ENCODE measurements at regions not wholly inside any gene's neighbourhood (a gene's known extent, or its start where the extent isn't known, plus 50 kb on each side); places are given as distances from the start of the nearest gene placed in this dataset.

- Mint-ChIP-seq H3K27me3 (peaks cover 2% of the 10 kb centered on the region), H3K4me3 (no peak overlapping the region), H3K4me1 (no peaks in the 10 kb centered on the region), H3K36me3 (ENCODE audit: low read depth) (no peaks in the 10 kb centered on the region), H3K27ac (no peak overlapping the region), H3K9me3 (peaks cover 2% of the 10 kb centered on the region)
- ChIA-PET CTCF (no interaction called here), POLR2A (no interaction called here)
- DNase-seq, result no peak
These were observed 471.5 kb downstream of the TSHZ3 start for GRCh38 chr19:30877661-30878113.

- no peaks in the 10 kb centered on the region for H3K36me3 Mint-ChIP-seq (ENCODE audit: low read depth)
- ChIA-PET CTCF (no interaction called here), POLR2A (no interaction called here)
- H3K4me3 Mint-ChIP-seq, result no peak overlapping the region
- no peak overlapping the region for H3K27ac Mint-ChIP-seq
- H3K4me1 Mint-ChIP-seq, result no peaks in the 10 kb centered on the region
- peaks cover 2% of the 10 kb centered on the region for H3K27me3 Mint-ChIP-seq
- DNase-seq, result no peak
- H3K9me3 Mint-ChIP-seq, result no peaks in the 10 kb centered on the region
These were observed 475.5 kb downstream of the TSHZ3 start for GRCh38 chr19:30873691-30874090.

- POLR2A ChIA-PET, result no interaction called here
- H3K4me3 Mint-ChIP-seq, result no peak overlapping the region
- DNase-seq, result no peak
- H3K4me1 Mint-ChIP-seq, result no peaks in the 10 kb centered on the region
- H3K27me3 Mint-ChIP-seq, result peaks cover 2% of the 10 kb centered on the region
- no peak overlapping the region for H3K27ac Mint-ChIP-seq
- no peaks in the 10 kb centered on the region for H3K9me3 Mint-ChIP-seq
- CTCF ChIA-PET, result no interaction called here
- no peaks in the 10 kb centered on the region for H3K36me3 Mint-ChIP-seq (ENCODE audit: low read depth)
These were observed 476.2 kb downstream of the TSHZ3 start for GRCh38 chr19:30873003-30873402.

- Mint-ChIP-seq H3K9me3 (no peaks in the 10 kb centered on the region), H3K36me3 (ENCODE audit: low read depth) (no peaks in the 10 kb centered on the region), H3K4me3 (no peak overlapping the region), H3K27ac (no peak overlapping the region), H3K27me3 (peaks cover 2% of the 10 kb centered on the region), H3K4me1 (no peaks in the 10 kb centered on the region)
- DNase-seq, result no peak
- ChIA-PET POLR2A (no interaction called here), CTCF (no interaction called here)
These were observed 477.3 kb downstream of the TSHZ3 start for GRCh38 chr19:30871979-30872378.

- CTCF ChIA-PET, result no interaction called here
These were observed 478.4 kb downstream of the TSHZ3 start for GRCh38 chr19:30870876-30871275.

GRCh38 chr19:30865511-30865910 lies 483.7 kb downstream of the TSHZ3 start:
- no peaks in the 10 kb centered on the region for H3K27me3 Mint-ChIP-seq
- H3K36me3 Mint-ChIP-seq (ENCODE audit: low read depth), result no peaks in the 10 kb centered on the region
- H3K27ac Mint-ChIP-seq, result no peak overlapping the region
- no peak overlapping the region for H3K4me3 Mint-ChIP-seq
- CTCF ChIA-PET, result no interaction called here
- POLR2A ChIA-PET, result no interaction called here
- no peak for DNase-seq
- H3K4me1 Mint-ChIP-seq, result no peaks in the 10 kb centered on the region
- peaks cover 2% of the 10 kb centered on the region for H3K9me3 Mint-ChIP-seq

More at GRCh38 chr19:30870876-30871275, 478.4 kb downstream of the TSHZ3 start:
- Mint-ChIP-seq H3K9me3 (no peaks in the 10 kb centered on the region), H3K27ac (no peak overlapping the region), H3K4me1 (no peaks in the 10 kb centered on the region), H3K27me3 (no peaks in the 10 kb centered on the region), H3K36me3 (ENCODE audit: low read depth) (no peaks in the 10 kb centered on the region), H3K4me3 (no peak overlapping the region)
- no peak for DNase-seq
- POLR2A ChIA-PET, result no interaction called here

GRCh38 chr19:30864391-30865215 lies 484.6 kb downstream of the TSHZ3 start:
- Mint-ChIP-seq H3K4me1 (no peaks in the 10 kb centered on the region), H3K36me3 (ENCODE audit: low read depth) (no peaks in the 10 kb centered on the region)
- CTCF ChIA-PET, result no interaction called here

GRCh38 chr19:30862876-30863275 lies 486.4 kb downstream of the TSHZ3 start:
- DNase-seq, result no peak
- Mint-ChIP-seq H3K4me3 (no peak overlapping the region), H3K36me3 (ENCODE audit: low read depth) (no peaks in the 10 kb centered on the region), H3K27me3 (no peaks in the 10 kb centered on the region), H3K4me1 (no peaks in the 10 kb centered on the region), H3K27ac (no peak overlapping the region), H3K9me3 (peaks cover 2% of the 10 kb centered on the region)
- ChIA-PET POLR2A (no interaction called here), CTCF (no interaction called here)

More at GRCh38 chr19:30864391-30865215, 484.6 kb downstream of the TSHZ3 start:
- Mint-ChIP-seq H3K27ac (no peak overlapping the region), H3K9me3 (peaks cover 2% of the 10 kb centered on the region), H3K4me3 (no peak overlapping the region), H3K27me3 (no peaks in the 10 kb centered on the region)
- no peak for DNase-seq
- POLR2A ChIA-PET, result no interaction called here

- CTCF ChIA-PET, result no interaction called here
- no peak overlapping the region for H3K4me3 Mint-ChIP-seq
- no peaks in the 10 kb centered on the region for H3K4me1 Mint-ChIP-seq
- POLR2A ChIA-PET, result no interaction called here
- H3K27me3 Mint-ChIP-seq, result no peaks in the 10 kb centered on the region
- H3K27ac Mint-ChIP-seq, result no peak overlapping the region
- H3K9me3 Mint-ChIP-seq, result peaks cover 2% of the 10 kb centered on the region
- no peaks in the 10 kb centered on the region for H3K36me3 Mint-ChIP-seq (ENCODE audit: low read depth)
- no peak for DNase-seq
These were observed 487.3 kb downstream of the TSHZ3 start for GRCh38 chr19:30861919-30862318.

- Mint-ChIP-seq H3K4me3 (no peak overlapping the region), H3K4me1 (no peaks in the 10 kb centered on the region), H3K36me3 (ENCODE audit: low read depth) (no peaks in the 10 kb centered on the region), H3K27me3 (no peaks in the 10 kb centered on the region), H3K9me3 (peaks cover 2% of the 10 kb centered on the region), H3K27ac (no peak overlapping the region)
- CTCF ChIA-PET, result no interaction called here
- DNase-seq, result no peak
- POLR2A ChIA-PET, result no interaction called here
These were observed 485.8 kb downstream of the ZNF536 start for GRCh38 chr19:30857966-30858490.

GRCh38 chr19:30857388-30857787 lies 485.2 kb downstream of the ZNF536 start:
- no peak for DNase-seq
- H3K4me1 Mint-ChIP-seq, result no peaks in the 10 kb centered on the region
- H3K36me3 Mint-ChIP-seq (ENCODE audit: low read depth), result no peaks in the 10 kb centered on the region
- ChIA-PET CTCF (no interaction called here), POLR2A (no interaction called here)
- no peak overlapping the region for H3K4me3 Mint-ChIP-seq
- H3K27ac Mint-ChIP-seq, result no peak overlapping the region
- H3K27me3 Mint-ChIP-seq, result no peaks in the 10 kb centered on the region
- H3K9me3 Mint-ChIP-seq, result peaks cover 2% of the 10 kb centered on the region

GRCh38 chr19:30856786-30857185 lies 484.6 kb downstream of the ZNF536 start:
- no peaks in the 10 kb centered on the region for H3K4me1 Mint-ChIP-seq
- peaks cover 2% of the 10 kb centered on the region for H3K9me3 Mint-ChIP-seq
- H3K36me3 Mint-ChIP-seq (ENCODE audit: low read depth), result no peaks in the 10 kb centered on the region
- ChIA-PET CTCF (no interaction called here), POLR2A (no interaction called here)
- no peak for DNase-seq
- no peak overlapping the region for H3K27ac Mint-ChIP-seq
- no peaks in the 10 kb centered on the region for H3K27me3 Mint-ChIP-seq
- no peak overlapping the region for H3K4me3 Mint-ChIP-seq

- no peaks in the 10 kb centered on the region for H3K36me3 Mint-ChIP-seq (ENCODE audit: low read depth)
- no peak for DNase-seq
- no peaks in the 10 kb centered on the region for H3K4me1 Mint-ChIP-seq
- POLR2A ChIA-PET, result no interaction called here
- no peak overlapping the region for H3K4me3 Mint-ChIP-seq
- no peak overlapping the region for H3K27ac Mint-ChIP-seq
- no peaks in the 10 kb centered on the region for H3K27me3 Mint-ChIP-seq
- peaks cover under 1% of the 10 kb centered on the region for H3K9me3 Mint-ChIP-seq
- CTCF ChIA-PET, result no interaction called here
These were observed 484.2 kb downstream of the ZNF536 start for GRCh38 chr19:30856376-30856775.

GRCh38 chr19:30855442-30855841 lies 483.3 kb downstream of the ZNF536 start:
- Mint-ChIP-seq H3K27ac (no peak overlapping the region), H3K4me3 (no peak overlapping the region), H3K9me3 (no peaks in the 10 kb centered on the region), H3K27me3 (no peaks in the 10 kb centered on the region), H3K4me1 (no peaks in the 10 kb centered on the region), H3K36me3 (ENCODE audit: low read depth) (no peaks in the 10 kb centered on the region)
- ChIA-PET CTCF (no interaction called here), POLR2A (no interaction called here)
- no peak for DNase-seq
